ENCODE measurements at regions not wholly inside any gene's neighbourhood (a gene's known extent, or its start where the extent isn't known, plus 50 kb on each side); places are given as distances from the start of the nearest gene placed in this dataset.

DNA sequence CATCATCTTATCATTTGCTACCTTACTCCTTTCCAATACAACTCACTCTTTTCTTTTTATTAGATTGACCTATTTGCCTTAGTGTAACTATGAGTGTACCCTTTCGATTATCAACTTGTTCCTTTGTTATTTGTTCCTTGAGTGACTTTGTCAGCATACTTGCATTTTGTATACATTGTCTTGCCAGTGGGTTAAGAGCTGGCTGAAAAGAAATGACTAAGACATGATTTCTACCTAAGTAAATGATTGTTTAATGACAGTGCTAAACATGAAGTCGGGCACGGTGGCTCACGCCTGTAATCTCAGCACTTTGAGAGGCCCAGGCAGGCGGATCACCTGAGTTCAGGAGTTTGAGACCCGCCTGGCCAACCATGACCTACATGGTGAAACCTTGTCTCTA, 1042.3 kb downstream of the TBL1XR1 start:
- TF ChIP-seq, protein P1, sequence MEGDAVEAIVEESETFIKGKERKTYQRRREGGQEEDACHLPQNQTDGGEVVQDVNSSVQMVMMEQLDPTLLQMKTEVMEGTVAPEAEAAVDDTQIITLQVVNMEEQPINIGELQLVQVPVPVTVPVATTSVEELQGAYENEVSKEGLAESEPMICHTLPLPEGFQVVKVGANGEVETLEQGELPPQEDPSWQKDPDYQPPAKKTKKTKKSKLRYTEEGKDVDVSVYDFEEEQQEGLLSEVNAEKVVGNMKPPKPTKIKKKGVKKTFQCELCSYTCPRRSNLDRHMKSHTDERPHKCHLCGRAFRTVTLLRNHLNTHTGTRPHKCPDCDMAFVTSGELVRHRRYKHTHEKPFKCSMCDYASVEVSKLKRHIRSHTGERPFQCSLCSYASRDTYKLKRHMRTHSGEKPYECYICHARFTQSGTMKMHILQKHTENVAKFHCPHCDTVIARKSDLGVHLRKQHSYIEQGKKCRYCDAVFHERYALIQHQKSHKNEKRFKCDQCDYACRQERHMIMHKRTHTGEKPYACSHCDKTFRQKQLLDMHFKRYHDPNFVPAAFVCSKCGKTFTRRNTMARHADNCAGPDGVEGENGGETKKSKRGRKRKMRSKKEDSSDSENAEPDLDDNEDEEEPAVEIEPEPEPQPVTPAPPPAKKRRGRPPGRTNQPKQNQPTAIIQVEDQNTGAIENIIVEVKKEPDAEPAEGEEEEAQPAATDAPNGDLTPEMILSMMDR (IDR thresholded peaks at IDR 0.05; ENCODE audit: insufficient read depth, low read length, severe bottlenecking) = no peak
- no peaks in the 10 kb centered on the region for H3K27me3 ChIP-seq (ENCODE audit: control insufficient read depth, insufficient read depth, low read length)
- FAIRE-seq = no peak
- H3K36me3 ChIP-seq (ENCODE audit: control insufficient read depth, insufficient read depth, low read length) = no peaks in the 10 kb centered on the region
- no peak overlapping the region for H3K4me3 ChIP-seq (ENCODE audit: low read depth, low read length)
- peak; percentile 7 for DNase-seq (ENCODE audit: low read depth)

DNA sequence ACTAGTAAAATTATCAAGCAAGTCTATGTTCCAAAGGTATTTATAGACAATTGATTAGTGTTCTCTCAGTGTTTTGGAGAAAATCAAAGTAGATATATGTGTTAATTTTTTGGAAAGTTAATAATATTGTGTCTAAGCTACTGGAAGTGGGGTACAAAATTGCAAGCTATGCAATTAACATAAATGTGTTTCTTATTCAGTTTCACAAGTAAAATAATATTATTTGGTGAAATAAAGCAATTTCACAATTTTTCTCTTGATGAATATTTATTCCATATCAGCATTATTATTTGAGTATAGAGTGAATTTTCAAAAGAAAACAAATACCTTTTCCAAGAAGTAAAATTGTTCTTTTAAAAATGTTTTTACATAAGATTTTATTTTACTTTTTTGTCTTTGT, 1047.7 kb downstream of the TBL1XR1 start:
- Histone ChIP-seq H3K27me3 (ENCODE audit: control insufficient read depth, insufficient read depth, low read length) (no peaks in the 10 kb centered on the region), H3K36me3 (ENCODE audit: control insufficient read depth, insufficient read depth, low read length) (no peaks in the 10 kb centered on the region), H3K4me3 (ENCODE audit: low read depth, low read length) (no peak overlapping the region)
- TF ChIP-seq, protein P1 (IDR thresholded peaks at IDR 0.05; ENCODE audit: insufficient read depth, low read length, severe bottlenecking) = no peak
- FAIRE-seq = no peak
- no peak for DNase-seq (ENCODE audit: low read depth)

DNA sequence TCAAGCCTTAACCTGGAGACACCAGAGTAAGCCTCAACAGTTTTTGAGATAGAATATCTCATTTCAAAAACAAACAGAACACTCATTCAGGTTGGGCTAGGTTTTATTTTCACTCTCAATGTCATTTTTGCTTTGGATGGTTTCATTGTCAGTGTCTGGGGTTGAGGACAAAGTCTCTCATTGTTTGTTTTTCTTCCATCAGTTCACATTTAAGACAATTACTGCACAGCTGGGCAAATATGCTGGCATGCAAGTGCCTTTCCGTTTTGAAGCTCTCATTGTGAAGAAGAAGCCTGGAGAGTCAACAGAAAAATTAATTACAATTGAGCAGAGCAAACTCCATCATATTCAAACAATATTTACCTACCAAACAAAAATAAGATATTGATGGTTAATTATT, 1050.0 kb downstream of the TBL1XR1 start:
- H3K4me3 ChIP-seq (ENCODE audit: low read depth, low read length) = no peak overlapping the region
- TF ChIP-seq, protein P1 (IDR thresholded peaks at IDR 0.05; ENCODE audit: insufficient read depth, low read length, severe bottlenecking) = no peak
- DNase-seq (ENCODE audit: low read depth) (no peak), FAIRE-seq (no peak)
- no peaks in the 10 kb centered on the region for H3K36me3 ChIP-seq (ENCODE audit: control insufficient read depth, insufficient read depth, low read length)
- no peaks in the 10 kb centered on the region for H3K27me3 ChIP-seq (ENCODE audit: control insufficient read depth, insufficient read depth, low read length)

DNA sequence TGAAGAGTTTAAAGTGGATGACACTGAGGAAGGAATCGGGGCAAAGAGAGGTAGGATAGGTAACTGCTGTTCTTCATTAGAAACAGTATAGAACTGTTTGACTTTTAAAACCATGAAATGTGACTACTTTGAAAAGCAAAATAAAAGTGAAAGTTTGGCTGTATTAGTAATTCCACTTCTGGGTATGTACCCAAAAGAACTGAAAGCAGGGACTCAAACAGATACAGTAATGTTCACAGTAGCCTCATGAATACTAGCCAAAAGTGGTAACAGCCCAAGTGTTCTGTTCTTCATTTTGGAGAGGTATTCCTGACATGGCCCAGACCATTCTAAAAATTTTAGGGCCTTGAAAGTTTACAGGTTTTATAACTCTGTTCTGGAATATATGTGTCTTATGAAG, 1055.4 kb downstream of the TBL1XR1 start:
- TF ChIP-seq, protein P1 (IDR thresholded peaks at IDR 0.05; ENCODE audit: insufficient read depth, low read length, severe bottlenecking) = no peak
- no peaks in the 10 kb centered on the region for H3K36me3 ChIP-seq (ENCODE audit: control insufficient read depth, insufficient read depth, low read length)
- H3K4me3 ChIP-seq (ENCODE audit: low read depth, low read length) = no peak overlapping the region
- DNase-seq (ENCODE audit: low read depth) = no peak
- H3K27me3 ChIP-seq (ENCODE audit: control insufficient read depth, insufficient read depth, low read length) = no peaks in the 10 kb centered on the region
- no peak for FAIRE-seq

DNA sequence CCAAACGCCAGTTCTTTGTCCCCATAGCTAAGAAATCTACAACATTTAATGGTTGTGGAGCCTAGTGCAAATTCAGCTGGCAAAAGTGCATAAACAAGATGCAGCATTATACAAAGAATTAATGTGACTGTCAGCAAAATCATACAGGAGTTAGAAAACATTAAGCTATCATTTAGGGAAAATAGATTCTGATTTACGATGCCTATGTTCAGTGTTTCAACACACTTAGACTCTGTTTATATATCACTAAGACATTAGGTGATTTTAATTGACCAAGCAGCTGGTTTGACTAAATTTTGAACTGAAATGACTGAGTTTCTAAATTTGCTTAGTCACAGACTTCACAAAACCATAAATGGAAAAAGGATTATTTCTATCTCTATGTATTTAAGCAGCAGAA, 1076.8 kb downstream of the TBL1XR1 start:
- FAIRE-seq = no peak

DNA sequence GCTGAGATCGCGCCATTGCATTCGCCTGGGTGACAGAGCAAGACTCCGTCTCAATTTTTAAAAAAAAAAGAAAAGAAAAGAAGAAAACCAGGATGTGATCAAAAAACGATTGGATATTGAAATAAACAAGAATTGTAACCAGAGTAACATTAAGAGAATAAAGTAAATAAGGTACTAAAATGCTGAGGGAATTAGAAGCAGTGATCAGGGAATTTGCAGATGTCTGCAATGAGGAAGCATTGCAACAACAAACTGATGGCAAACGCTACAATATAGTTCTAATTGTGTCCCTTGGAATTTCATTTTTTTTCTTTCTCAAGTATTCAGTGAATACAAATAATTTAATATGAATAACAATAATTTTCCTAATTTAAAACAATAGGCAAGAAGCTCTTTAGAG, 1077.5 kb downstream of the TBL1XR1 start:
- H3K36me3 ChIP-seq (ENCODE audit: control insufficient read depth, insufficient read depth, low read length) = no peaks in the 10 kb centered on the region
- TF ChIP-seq, protein P1 (IDR thresholded peaks at IDR 0.05; ENCODE audit: insufficient read depth, low read length, severe bottlenecking) = no peak
- no peaks in the 10 kb centered on the region for H3K27me3 ChIP-seq (ENCODE audit: control insufficient read depth, insufficient read depth, low read length)
- FAIRE-seq (no peak), DNase-seq (ENCODE audit: low read depth) (no peak)
- no peak overlapping the region for H3K4me3 ChIP-seq (ENCODE audit: low read depth, low read length)

More for the DNA sequence above, 1076.8 kb downstream of the TBL1XR1 start:
- TF ChIP-seq, protein P1 (IDR thresholded peaks at IDR 0.05; ENCODE audit: insufficient read depth, low read length, severe bottlenecking) = no peak
- Histone ChIP-seq H3K27me3 (ENCODE audit: control insufficient read depth, insufficient read depth, low read length) (no peaks in the 10 kb centered on the region), H3K36me3 (ENCODE audit: control insufficient read depth, insufficient read depth, low read length) (no peaks in the 10 kb centered on the region), H3K4me3 (ENCODE audit: low read depth, low read length) (no peak overlapping the region)
- no peak for DNase-seq (ENCODE audit: low read depth)

Measured in bronchial epithelial cell (primary cell).